ENCODE measurements at regions not wholly inside any gene's neighbourhood (a gene's known extent, or its start where the extent isn't known, plus 50 kb on each side); places are given as distances from the start of the nearest gene placed in this dataset.

- TF ChIP-seq CTCF (IDR thresholded peaks at IDR 0.05) (no peak), POLR2A (IDR thresholded peaks at IDR 0.05) (no peak)
These were observed 321.3 kb upstream of the LCORL start for GRCh38 chr4:18342847-18343246.
